Myocyte (in vitro differentiated cells): ENCODE measurements at regions not wholly inside any gene's neighbourhood (a gene's known extent, or its start where the extent isn't known, plus 50 kb on each side); places are given as distances from the start of the nearest gene placed in this dataset.

Experiments used
- DNase-seq: peaks from one replicate; pipeline ENCODE4 v3.0.0-alpha.2; 2012; ENCODE audit warnings: low read depth

GRCh38 chr1:212557739-212558692 is 50.5 kb upstream of the ATF3 start:
- no peak for DNase-seq

- peak; percentile 93 for DNase-seq
Measured at GRCh38 chr1:212558693-212559480, 49.7 kb upstream of the ATF3 start.
